ENCODE measurements at regions not wholly inside any gene's neighbourhood (a gene's known extent, or its start where the extent isn't known, plus 50 kb on each side); places are given as distances from the start of the nearest gene placed in this dataset.

DNA sequence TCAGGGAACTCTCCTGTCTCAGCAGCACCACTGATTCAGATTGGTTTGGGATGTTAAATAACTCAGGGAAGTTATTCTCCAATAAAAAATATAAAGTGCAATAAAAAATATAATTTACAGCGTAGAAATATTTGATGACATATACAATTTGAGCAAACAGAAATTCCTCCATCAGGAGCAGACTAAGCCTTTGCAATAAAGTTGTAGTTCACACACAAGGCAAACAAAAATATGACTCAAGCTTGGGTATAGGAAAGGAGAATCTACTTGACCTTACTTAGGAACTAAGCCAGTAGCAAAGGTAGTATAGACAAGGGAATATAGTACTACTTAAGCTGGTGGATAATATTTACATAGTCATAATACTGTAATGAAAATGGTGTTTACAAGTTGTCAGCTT is 264.1 kb downstream of the KIF21A start:
- Histone ChIP-seq H3K9ac (ENCODE audit: low read depth, low read length) (no peak overlapping the region), H3K27me3 (ENCODE audit: control insufficient read depth, insufficient read depth, low read length) (no peaks in the 10 kb centered on the region), H3K4me1 (ENCODE audit: control insufficient read depth, insufficient read depth, low read length) (no peaks in the 10 kb centered on the region), H3K36me3 (ENCODE audit: control insufficient read depth, insufficient read depth, low read length) (no peaks in the 10 kb centered on the region), H3K9me3 (ENCODE audit: control insufficient read depth, insufficient read depth, low read length) (no peaks in the 10 kb centered on the region), H3K4me3 (ENCODE audit: low read depth, low read length) (no peak overlapping the region)

DNA sequence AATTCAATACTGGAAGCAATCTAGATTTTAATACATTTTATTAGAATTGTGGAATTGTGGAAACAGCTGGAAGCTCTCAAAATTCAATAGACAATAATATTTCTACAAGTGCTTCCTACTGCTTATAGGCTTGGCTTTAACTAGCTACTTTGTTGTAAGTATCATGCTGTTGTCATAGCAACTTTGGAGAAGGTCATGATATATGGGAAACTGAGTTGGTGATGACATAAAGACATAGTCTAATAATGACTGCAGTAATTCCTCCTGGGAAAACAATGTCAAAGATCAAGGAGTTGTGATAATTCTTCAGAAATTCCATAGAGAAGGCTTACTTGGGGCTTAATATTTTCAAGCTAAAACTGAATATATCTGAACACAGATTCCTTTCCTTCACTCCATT is 266.6 kb downstream of the KIF21A start:
- Histone ChIP-seq H3K4me3 (ENCODE audit: low read depth, low read length) (no peak overlapping the region), H3K36me3 (ENCODE audit: control insufficient read depth, insufficient read depth, low read length) (no peaks in the 10 kb centered on the region)

DNA sequence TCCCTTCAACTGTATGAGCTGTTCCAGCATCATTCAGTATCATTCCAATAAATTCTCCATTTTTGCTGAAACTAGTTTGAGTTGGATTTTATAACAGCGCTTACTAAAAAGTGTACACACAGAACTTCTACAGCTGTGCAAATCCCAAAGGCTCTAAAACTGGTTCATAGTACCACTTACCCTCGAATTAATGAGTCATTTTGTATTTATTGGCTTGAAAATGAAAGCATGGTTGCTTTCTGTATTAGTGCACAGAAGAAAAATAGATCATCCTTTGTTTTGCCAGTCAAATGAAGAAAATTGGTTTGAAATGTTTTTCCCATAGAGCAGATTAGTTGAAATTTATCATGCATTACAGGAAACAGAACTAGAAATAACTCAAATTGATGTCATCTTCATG is 268.3 kb upstream of the CPNE8 start:
- Histone ChIP-seq H3K4me1 (ENCODE audit: control insufficient read depth, insufficient read depth, low read length) (no peaks in the 10 kb centered on the region), H3K4me3 (ENCODE audit: low read depth, low read length) (no peak overlapping the region), H3K9me3 (ENCODE audit: control insufficient read depth, insufficient read depth, low read length) (no peaks in the 10 kb centered on the region), H3K36me3 (ENCODE audit: control insufficient read depth, insufficient read depth, low read length) (no peaks in the 10 kb centered on the region), H3K9ac (ENCODE audit: low read depth, low read length) (no peak overlapping the region), H3K27me3 (ENCODE audit: control insufficient read depth, insufficient read depth, low read length) (no peaks in the 10 kb centered on the region)

More for the DNA sequence above, 266.6 kb downstream of the KIF21A start:
- Histone ChIP-seq H3K4me1 (ENCODE audit: control insufficient read depth, insufficient read depth, low read length) (no peaks in the 10 kb centered on the region), H3K9me3 (ENCODE audit: control insufficient read depth, insufficient read depth, low read length) (no peaks in the 10 kb centered on the region), H3K9ac (ENCODE audit: low read depth, low read length) (no peak overlapping the region), H3K27me3 (ENCODE audit: control insufficient read depth, insufficient read depth, low read length) (no peaks in the 10 kb centered on the region)

DNA sequence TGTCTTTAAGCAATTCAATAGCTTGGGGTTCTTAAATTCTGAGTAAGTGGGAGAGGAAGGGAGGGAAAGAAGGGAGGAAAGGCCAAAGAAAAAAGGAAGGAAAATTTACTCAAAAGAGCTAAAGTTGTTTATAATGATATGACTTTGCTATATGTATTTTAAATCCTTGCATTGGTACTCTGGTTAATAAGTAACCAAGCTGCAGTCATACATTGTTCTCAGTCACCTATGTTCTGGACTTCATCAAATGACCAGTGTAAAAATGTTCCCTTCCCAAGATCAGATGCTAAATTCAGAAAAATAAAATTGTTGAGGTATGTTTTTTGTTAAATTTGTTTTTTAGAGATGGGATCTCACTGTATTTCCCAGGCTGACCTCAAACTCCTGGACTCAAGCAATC is 259.9 kb upstream of the CPNE8 start:
- H3K4me1 ChIP-seq (ENCODE audit: control insufficient read depth, insufficient read depth, low read length) = no peaks in the 10 kb centered on the region

DNA sequence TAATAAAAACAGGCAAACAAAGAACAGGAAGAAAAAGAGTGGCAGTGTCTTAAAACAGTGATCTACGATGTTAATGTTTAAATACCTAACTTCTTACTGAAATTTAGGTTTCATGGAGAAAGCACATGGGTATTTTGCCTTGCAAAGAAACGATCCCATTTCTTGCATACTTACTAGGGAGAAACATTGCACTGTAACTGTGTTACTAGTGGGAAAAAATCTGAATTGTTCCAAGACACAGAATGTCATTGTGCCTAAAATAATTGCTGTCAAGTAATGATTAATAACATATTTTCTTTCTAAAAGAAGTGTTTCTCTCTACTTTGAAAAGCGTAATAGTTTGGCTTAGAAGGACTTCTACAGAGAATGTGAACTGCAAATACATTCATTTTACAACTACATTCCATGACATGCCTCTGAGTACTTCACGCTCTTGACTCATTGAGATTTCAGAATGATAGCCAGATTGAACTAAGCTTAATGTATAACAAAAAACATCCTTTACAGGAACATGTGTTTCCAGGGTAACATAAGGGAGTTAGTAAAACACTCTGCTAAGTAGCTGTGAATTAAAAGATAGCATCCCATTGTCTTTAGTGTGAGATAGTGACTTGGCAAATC is 256.2 kb upstream of the CPNE8 start:
- H3K9me3 ChIP-seq (ENCODE audit: control insufficient read depth, insufficient read depth, low read length) = no peaks in the 10 kb centered on the region
- H3K4me1 ChIP-seq (ENCODE audit: control insufficient read depth, insufficient read depth, low read length) = no peaks in the 10 kb centered on the region
- H3K36me3 ChIP-seq (ENCODE audit: control insufficient read depth, insufficient read depth, low read length) = no peaks in the 10 kb centered on the region
- no peaks in the 10 kb centered on the region for H3K27me3 ChIP-seq (ENCODE audit: control insufficient read depth, insufficient read depth, low read length)
- H3K9ac ChIP-seq (ENCODE audit: low read depth, low read length) = no peak overlapping the region
- no peak overlapping the region for H3K4me3 ChIP-seq (ENCODE audit: low read depth, low read length)

More for the DNA sequence above, 259.9 kb upstream of the CPNE8 start:
- no peaks in the 10 kb centered on the region for H3K9me3 ChIP-seq (ENCODE audit: control insufficient read depth, insufficient read depth, low read length)
- no peaks in the 10 kb centered on the region for H3K27me3 ChIP-seq (ENCODE audit: control insufficient read depth, insufficient read depth, low read length)
- no peak overlapping the region for H3K9ac ChIP-seq (ENCODE audit: low read depth, low read length)
- H3K36me3 ChIP-seq (ENCODE audit: control insufficient read depth, insufficient read depth, low read length) = no peaks in the 10 kb centered on the region
- H3K4me3 ChIP-seq (ENCODE audit: low read depth, low read length) = no peak overlapping the region

DNA sequence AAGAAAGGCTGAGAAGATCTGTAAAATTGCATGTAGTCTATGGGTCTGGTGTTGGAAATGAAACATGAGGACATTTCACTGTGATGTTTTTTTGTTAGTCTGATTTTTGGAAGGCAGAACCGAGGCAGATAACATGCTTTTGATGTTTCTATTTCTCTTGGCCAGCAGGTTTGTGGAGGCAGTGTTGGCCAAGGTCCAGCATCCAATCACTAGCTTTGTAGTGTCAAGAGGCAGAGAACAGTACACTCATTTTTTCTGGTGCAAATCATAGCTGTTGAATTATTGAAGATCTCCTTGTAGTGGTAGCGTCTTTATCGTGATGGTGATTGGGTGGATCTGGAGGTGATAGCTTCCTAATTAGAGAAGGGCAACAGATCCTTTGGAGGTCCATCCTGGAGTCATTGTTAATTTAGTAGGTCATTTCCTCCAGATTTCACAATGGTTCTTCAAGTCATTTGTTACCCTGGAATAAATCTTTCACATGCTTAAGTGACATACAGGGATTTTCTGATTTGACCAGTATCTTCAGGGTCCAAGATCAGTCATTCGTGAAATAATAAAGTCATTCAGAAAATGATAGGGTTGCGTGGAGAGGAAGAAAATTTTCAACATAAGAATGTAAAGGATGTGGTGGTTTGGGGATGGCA is 252.4 kb upstream of the CPNE8 start:
- no peaks in the 10 kb centered on the region for H3K9me3 ChIP-seq (ENCODE audit: control insufficient read depth, insufficient read depth, low read length)

DNA sequence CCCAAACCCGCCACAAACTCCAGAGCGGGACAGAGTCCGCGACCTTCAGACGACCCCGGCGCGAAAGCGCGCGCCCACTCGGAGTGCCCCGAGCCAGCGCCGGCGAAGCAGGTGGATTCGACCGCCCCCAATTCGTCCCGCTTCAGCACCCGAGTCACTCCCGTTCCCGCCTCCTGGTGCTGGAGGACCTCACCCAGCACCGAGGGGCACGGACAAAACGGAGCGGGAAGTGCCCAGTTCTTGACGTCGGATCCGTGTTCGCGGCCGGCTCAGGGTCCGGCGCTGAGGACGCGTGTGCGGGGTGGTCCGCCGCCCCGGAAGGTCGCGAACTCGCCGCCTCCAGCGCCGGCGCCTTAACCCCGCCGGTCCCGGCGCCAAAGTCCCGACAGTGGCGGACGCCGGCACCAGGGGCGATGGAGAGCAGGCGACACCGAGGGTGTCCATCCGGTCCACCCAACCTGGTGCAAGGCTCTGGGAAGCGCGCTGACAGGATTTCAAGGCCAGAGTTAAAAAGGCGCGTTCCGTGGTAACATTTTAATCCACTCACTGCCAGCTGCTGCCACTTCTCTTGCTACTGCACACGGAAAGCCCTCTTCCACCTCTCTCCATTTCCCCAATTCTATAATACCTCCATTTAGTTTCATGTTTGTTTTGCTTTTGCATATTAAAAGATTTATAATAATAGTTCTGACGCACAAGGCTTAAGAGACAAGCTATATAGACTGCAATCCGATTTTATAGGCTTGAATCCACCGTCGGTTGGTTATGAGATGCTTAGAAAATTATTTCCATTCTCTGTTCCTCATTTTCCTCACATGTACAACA is 240.0 kb upstream of the CPNE8 start:
- Histone ChIP-seq H3K4me1 (ENCODE audit: control insufficient read depth, insufficient read depth, low read length) (no peaks in the 10 kb centered on the region), H3K9me3 (ENCODE audit: control insufficient read depth, insufficient read depth, low read length) (no peaks in the 10 kb centered on the region), H3K27me3 (ENCODE audit: control insufficient read depth, insufficient read depth, low read length) (peaks cover 18% of the 10 kb centered on the region), H3K9ac (ENCODE audit: low read depth, low read length) (peak overlapping the region; percentile 56), H3K36me3 (ENCODE audit: control insufficient read depth, insufficient read depth, low read length) (no peaks in the 10 kb centered on the region), H3K4me3 (ENCODE audit: low read depth, low read length) (peak overlapping the region; percentile 77)

More for the DNA sequence above, 252.4 kb upstream of the CPNE8 start:
- Histone ChIP-seq H3K4me3 (ENCODE audit: low read depth, low read length) (no peak overlapping the region), H3K9ac (ENCODE audit: low read depth, low read length) (no peak overlapping the region), H3K4me1 (ENCODE audit: control insufficient read depth, insufficient read depth, low read length) (no peaks in the 10 kb centered on the region), H3K27me3 (ENCODE audit: control insufficient read depth, insufficient read depth, low read length) (no peaks in the 10 kb centered on the region), H3K36me3 (ENCODE audit: control insufficient read depth, insufficient read depth, low read length) (no peaks in the 10 kb centered on the region)

DNA sequence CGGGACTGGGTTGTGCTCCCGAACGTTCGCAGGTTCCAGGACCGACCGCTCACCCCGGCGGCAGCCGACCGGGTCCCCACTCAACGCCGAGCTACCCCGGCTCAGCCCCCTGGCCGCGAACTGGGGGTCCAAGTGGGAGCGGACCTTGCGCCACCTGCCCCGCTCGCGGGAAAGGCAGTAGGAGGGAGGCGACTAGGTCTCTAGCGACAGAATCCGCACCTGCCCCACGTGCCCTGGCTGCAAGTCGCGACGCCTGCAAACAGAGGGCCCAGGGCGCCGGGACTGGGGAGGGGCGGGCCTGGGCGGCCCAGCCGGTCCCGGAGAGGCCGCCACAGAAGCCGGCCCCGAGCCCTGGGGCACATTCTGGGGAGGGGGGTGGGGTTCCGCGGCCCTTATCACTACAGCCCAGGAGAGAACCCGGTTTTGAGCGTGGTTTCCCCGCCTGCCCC is 239.2 kb upstream of the CPNE8 start:
- Histone ChIP-seq H3K4me3 (ENCODE audit: low read depth, low read length) (peak overlapping the region; percentile 77), H3K4me1 (ENCODE audit: control insufficient read depth, insufficient read depth, low read length) (no peaks in the 10 kb centered on the region), H3K27me3 (ENCODE audit: control insufficient read depth, insufficient read depth, low read length) (peaks cover 18% of the 10 kb centered on the region), H3K9me3 (ENCODE audit: control insufficient read depth, insufficient read depth, low read length) (no peaks in the 10 kb centered on the region), H3K36me3 (ENCODE audit: control insufficient read depth, insufficient read depth, low read length) (no peaks in the 10 kb centered on the region), H3K9ac (ENCODE audit: low read depth, low read length) (peak overlapping the region; percentile 56)

DNA sequence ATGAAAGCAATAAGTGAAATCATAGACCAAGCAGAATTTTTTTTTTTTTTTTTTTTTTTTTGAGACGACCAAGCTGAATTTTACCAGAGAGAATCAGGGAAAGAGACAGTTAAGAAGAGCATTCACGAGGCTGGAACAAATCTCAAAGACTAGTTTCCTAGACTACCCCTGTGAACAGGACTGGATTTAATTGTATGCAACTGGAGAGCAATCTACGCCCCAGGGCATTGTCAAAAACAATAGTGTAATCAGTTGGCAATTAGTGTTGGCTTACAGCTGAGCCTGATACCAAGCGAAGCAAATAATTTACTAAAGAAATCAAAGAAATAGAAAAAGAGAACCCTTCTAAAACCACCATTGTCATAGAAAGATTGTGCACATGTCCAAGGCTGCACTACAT is 232.9 kb upstream of the CPNE8 start:
- Histone ChIP-seq H3K9ac (ENCODE audit: low read depth, low read length) (no peak overlapping the region), H3K4me1 (ENCODE audit: control insufficient read depth, insufficient read depth, low read length) (no peaks in the 10 kb centered on the region), H3K9me3 (ENCODE audit: control insufficient read depth, insufficient read depth, low read length) (no peaks in the 10 kb centered on the region), H3K4me3 (ENCODE audit: low read depth, low read length) (no peak overlapping the region), H3K36me3 (ENCODE audit: control insufficient read depth, insufficient read depth, low read length) (no peaks in the 10 kb centered on the region), H3K27me3 (ENCODE audit: control insufficient read depth, insufficient read depth, low read length) (no peaks in the 10 kb centered on the region)

DNA sequence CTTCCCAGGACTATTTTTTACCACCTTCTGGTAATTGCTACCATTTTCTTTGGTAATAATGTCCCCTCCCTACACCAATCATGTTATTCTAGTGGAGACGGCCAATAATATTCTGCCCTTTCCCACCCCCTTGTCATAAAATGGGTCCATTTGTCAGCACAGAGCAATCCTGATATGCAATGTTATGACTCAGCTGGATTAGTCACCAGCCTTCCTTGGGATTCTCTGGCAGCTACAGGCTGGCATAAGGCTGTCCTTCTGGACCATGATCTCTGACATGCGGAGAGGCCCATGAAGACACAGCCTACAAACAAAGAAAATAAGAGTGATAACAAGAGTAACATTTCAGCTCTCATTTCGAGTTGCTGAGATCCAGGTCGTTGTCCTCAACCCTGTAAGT is 222.0 kb upstream of the CPNE8 start:
- Histone ChIP-seq H3K4me1 (ENCODE audit: control insufficient read depth, insufficient read depth, low read length) (peaks cover 3% of the 10 kb centered on the region), H3K9me3 (ENCODE audit: control insufficient read depth, insufficient read depth, low read length) (no peaks in the 10 kb centered on the region), H3K27me3 (ENCODE audit: control insufficient read depth, insufficient read depth, low read length) (no peaks in the 10 kb centered on the region), H3K4me3 (ENCODE audit: low read depth, low read length) (no peak overlapping the region), H3K36me3 (ENCODE audit: control insufficient read depth, insufficient read depth, low read length) (no peaks in the 10 kb centered on the region), H3K9ac (ENCODE audit: low read depth, low read length) (no peak overlapping the region)

DNA sequence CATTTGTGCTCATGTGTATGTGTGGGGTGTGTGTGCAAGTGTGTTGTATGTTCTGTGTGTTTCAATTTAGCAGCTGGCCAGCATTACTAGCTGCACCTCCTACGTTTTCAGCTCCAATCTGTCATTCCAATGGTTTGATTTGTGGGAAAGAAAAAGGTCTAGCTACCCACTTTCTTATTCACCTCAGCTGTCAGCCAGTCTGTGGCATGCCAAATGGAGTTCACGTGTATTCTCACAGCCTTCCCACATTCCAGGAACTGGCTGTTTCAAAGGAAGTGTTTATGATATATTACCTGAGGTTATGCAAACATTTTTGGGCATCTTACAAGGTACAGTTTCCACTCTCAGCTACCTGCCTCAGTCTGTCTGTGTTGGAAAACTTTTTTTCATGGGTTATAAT is 220.2 kb upstream of the CPNE8 start:
- H3K9ac ChIP-seq (ENCODE audit: low read depth, low read length) = no peak overlapping the region
- H3K27me3 ChIP-seq (ENCODE audit: control insufficient read depth, insufficient read depth, low read length) = no peaks in the 10 kb centered on the region
- H3K9me3 ChIP-seq (ENCODE audit: control insufficient read depth, insufficient read depth, low read length) = no peaks in the 10 kb centered on the region
- H3K4me3 ChIP-seq (ENCODE audit: low read depth, low read length) = no peak overlapping the region
- H3K36me3 ChIP-seq (ENCODE audit: control insufficient read depth, insufficient read depth, low read length) = no peaks in the 10 kb centered on the region
- H3K4me1 ChIP-seq (ENCODE audit: control insufficient read depth, insufficient read depth, low read length) = peaks cover 6% of the 10 kb centered on the region

DNA sequence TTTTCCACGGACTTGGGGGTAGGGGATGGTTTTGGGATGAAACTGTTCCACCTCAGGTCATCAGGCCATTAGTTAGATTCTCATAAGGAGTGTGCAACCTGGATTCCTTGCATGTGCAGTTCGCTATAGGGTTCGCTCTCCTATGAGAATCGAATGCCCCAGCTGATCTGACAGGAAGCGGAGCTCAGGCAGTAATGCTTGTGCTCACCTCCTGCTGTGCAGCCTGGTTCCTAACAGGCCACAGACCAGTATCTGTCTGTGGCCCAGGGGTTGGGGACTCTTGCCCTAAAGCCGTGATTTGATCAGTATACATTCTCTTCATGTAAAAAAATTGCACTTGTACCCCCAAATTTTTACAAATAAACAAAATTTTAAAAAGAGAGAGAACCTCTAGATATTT is 219.4 kb upstream of the CPNE8 start:
- Histone ChIP-seq H3K4me3 (ENCODE audit: low read depth, low read length) (no peak overlapping the region), H3K4me1 (ENCODE audit: control insufficient read depth, insufficient read depth, low read length) (peaks cover 6% of the 10 kb centered on the region), H3K9ac (ENCODE audit: low read depth, low read length) (no peak overlapping the region), H3K27me3 (ENCODE audit: control insufficient read depth, insufficient read depth, low read length) (no peaks in the 10 kb centered on the region), H3K36me3 (ENCODE audit: control insufficient read depth, insufficient read depth, low read length) (no peaks in the 10 kb centered on the region), H3K9me3 (ENCODE audit: control insufficient read depth, insufficient read depth, low read length) (no peaks in the 10 kb centered on the region)
